SU-DHL-6 (cell line): ENCODE measurements at regions not wholly inside any gene's neighbourhood (a gene's known extent, or its start where the extent isn't known, plus 50 kb on each side); places are given as distances from the start of the nearest gene placed in this dataset.
"Not testable (repeated sequence)": the region's sequence is repeated elsewhere in the genome, so short reads cannot be mapped to it uniquely, and the experiment has no call there.

Experiments
- CTCF ChIP-seq: fragments of 200-600 bp; sonication (generic); IDR thresholded peaks from one replicate; pipeline ENCODE4 v1.5.1; 2017; ENCODE audit warnings: antibody characterized with exemption, mild to moderate bottlenecking, low read length, moderate library complexity; ENCODE audit not compliant: insufficient read depth, poor library complexity, severe bottlenecking
- EZH2phosphoT487 ChIP-seq: fragments of 200-600 bp; sonication (generic), shearing (Covaris generic); conservative IDR thresholded peaks from 2 replicates; pipeline ENCODE4 v1.6.1; 2018; ENCODE audit warnings: mild to moderate bottlenecking, antibody characterized with exemption, low read length, moderate library complexity, mixed read lengths

GRCh38 chr19:28130881-28131280, 1082.1 kb downstream of the UQCRFS1 start:
- TF ChIP-seq CTCF, EZH2phosphoT487: not testable (repeated sequence)
